Neural progenitor cell (in vitro differentiated cells): ENCODE measurements at regions not wholly inside any gene's neighbourhood (a gene's known extent, or its start where the extent isn't known, plus 50 kb on each side); places are given as distances from the start of the nearest gene placed in this dataset.

ENCODE experiments used
- DNase-seq: peaks from one replicate; pipeline ENCODE4 v3.0.0-alpha.2; 2016; ENCODE audit warnings: low spot score
- H2AFZ ChIP-seq: fragments of 200-600 bp; sonication (generic); replicated peaks from 2 replicates; pipeline ENCODE4 v1.6.1; 2016; ENCODE audit warnings: antibody characterized with exemption
- H3F3A ChIP-seq: fragments of 200-600 bp; sonication (generic); 2 replicates; pipeline ENCODE4 v1.6.1; 2016; ENCODE audit warnings: antibody characterized with exemption, low read depth
- H3K27ac ChIP-seq: fragments of 200-600 bp; sonication (generic); 2 replicates; pipeline ENCODE4 v1.5.1; 2016; ENCODE audit warnings: mild to moderate bottlenecking
- H3K27me3 ChIP-seq: fragments of 200-600 bp; sonication (generic); 2 replicates; pipeline ENCODE4 v1.6.1; 2016; ENCODE audit warnings: mild to moderate bottlenecking, moderate library complexity
- H3K36me3 ChIP-seq: fragments of 200-600 bp; sonication (generic); 2 replicates; pipeline ENCODE4 v1.5.1; 2016
- H3K4me1 ChIP-seq: fragments of 200-600 bp; sonication (generic); 2 replicates; pipeline ENCODE4 v1.6.1; 2016; ENCODE audit warnings: mixed run types
- H3K4me2 ChIP-seq: fragments of 200-600 bp; sonication (generic); 2 replicates; pipeline ENCODE4 v1.6.1; 2016
- H3K4me3 ChIP-seq: fragments of 200-600 bp; sonication (generic); 2 replicates; pipeline ENCODE4 v1.5.1; 2016
- H3K79me2 ChIP-seq: fragments of 200-600 bp; sonication (generic); 2 replicates; pipeline ENCODE4 v1.6.1; 2016; ENCODE audit warnings: low read depth
- H3K9ac ChIP-seq: fragments of 200-600 bp; sonication (generic); 2 replicates; pipeline ENCODE4 v1.6.1; 2016
- H3K9me3 ChIP-seq: fragments of 200-600 bp; sonication (generic); 2 replicates; pipeline ENCODE4 v1.5.1; 2016; ENCODE audit warnings: low read depth
- H4K20me1 ChIP-seq: fragments of 200-600 bp; sonication (generic); 2 replicates; pipeline ENCODE4 v1.6.1; 2016; ENCODE audit warnings: low read depth
- H3K27ac Mint-ChIP-seq: 3 replicates; pipeline ENCODE4 v1.8.0; 2021; ENCODE audit warnings: mixed read lengths
- H3K27me3 Mint-ChIP-seq: 2 replicates; pipeline ENCODE4 v1.8.0; 2022; ENCODE audit warnings: low read depth, mild to moderate bottlenecking, inconsistent platforms, moderate library complexity, mixed read lengths; ENCODE audit not compliant: insufficient read depth
- H3K36me3 Mint-ChIP-seq: 3 replicates; pipeline ENCODE4 v1.8.0; 2021; ENCODE audit warnings: mixed read lengths
- H3K4me1 Mint-ChIP-seq: 3 replicates; pipeline ENCODE4 v1.8.0; 2021; ENCODE audit warnings: mixed read lengths
- H3K4me3 Mint-ChIP-seq: 3 replicates; pipeline ENCODE4 v1.8.0; 2021; ENCODE audit warnings: mild to moderate bottlenecking, moderate library complexity, mixed read lengths
- H3K9me3 Mint-ChIP-seq: 3 replicates; pipeline ENCODE4 v1.8.0; 2020; ENCODE audit warnings: mixed read lengths
- EZH2 ChIP-seq: fragments of 200-600 bp; sonication (generic); IDR thresholded peaks from 2 replicates; pipeline ENCODE4 v1.6.1; 2017; ENCODE audit warnings: antibody characterized with exemption, mild to moderate bottlenecking, moderate library complexity
- EZH2phosphoT487 ChIP-seq: fragments of 200-600 bp; sonication (generic); IDR thresholded peaks from 2 replicates; pipeline ENCODE4 v1.6.1; 2017; ENCODE audit warnings: antibody characterized with exemption
- TF ChIP-seq, protein P1 (sequence below): fragments of 200-600 bp; sonication (generic); IDR thresholded peaks from 2 replicates; pipeline ENCODE4 v1.5.1; 2017; ENCODE audit warnings: antibody characterized with exemption, mild to moderate bottlenecking

- Histone ChIP-seq H3K36me3 (no peaks in the 10 kb centered on the region), H2AFZ (peak overlapping the region; percentile 91), H4K20me1 (peaks cover 35% of the 10 kb centered on the region), H3K27ac (no peak overlapping the region), H3K4me2 (peak overlapping the region; percentile 91), H3K4me1 (peaks cover 12% of the 10 kb centered on the region), H3F3A (no peaks in the 10 kb centered on the region), H3K9me3 (no peaks in the 10 kb centered on the region), H3K79me2 (peaks cover 43% of the 10 kb centered on the region), H3K4me3 (peak overlapping the region; percentile 88), H3K27me3 (peaks cover 10% of the 10 kb centered on the region), H3K9ac (no peak overlapping the region)
- no peaks in the 10 kb centered on the region for H3K9me3 Mint-ChIP-seq
- H3K36me3 Mint-ChIP-seq, result no peaks in the 10 kb centered on the region
- peaks cover 8% of the 10 kb centered on the region for H3K27me3 Mint-ChIP-seq
- peak overlapping the region; percentile 97 for H3K27ac Mint-ChIP-seq
- TF ChIP-seq EZH2 (no peak), EZH2phosphoT487 (no peak)
- TF ChIP-seq, protein P1, sequence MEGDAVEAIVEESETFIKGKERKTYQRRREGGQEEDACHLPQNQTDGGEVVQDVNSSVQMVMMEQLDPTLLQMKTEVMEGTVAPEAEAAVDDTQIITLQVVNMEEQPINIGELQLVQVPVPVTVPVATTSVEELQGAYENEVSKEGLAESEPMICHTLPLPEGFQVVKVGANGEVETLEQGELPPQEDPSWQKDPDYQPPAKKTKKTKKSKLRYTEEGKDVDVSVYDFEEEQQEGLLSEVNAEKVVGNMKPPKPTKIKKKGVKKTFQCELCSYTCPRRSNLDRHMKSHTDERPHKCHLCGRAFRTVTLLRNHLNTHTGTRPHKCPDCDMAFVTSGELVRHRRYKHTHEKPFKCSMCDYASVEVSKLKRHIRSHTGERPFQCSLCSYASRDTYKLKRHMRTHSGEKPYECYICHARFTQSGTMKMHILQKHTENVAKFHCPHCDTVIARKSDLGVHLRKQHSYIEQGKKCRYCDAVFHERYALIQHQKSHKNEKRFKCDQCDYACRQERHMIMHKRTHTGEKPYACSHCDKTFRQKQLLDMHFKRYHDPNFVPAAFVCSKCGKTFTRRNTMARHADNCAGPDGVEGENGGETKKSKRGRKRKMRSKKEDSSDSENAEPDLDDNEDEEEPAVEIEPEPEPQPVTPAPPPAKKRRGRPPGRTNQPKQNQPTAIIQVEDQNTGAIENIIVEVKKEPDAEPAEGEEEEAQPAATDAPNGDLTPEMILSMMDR, result no peak
- H3K4me3 Mint-ChIP-seq, result peak overlapping the region; percentile 97
- peaks cover 35% of the 10 kb centered on the region for H3K4me1 Mint-ChIP-seq
- peak; percentile 94 for DNase-seq
Observed at GRCh38 chr2:134119713-134120405, 134.0 kb upstream of the MGAT5 start.

DNA sequence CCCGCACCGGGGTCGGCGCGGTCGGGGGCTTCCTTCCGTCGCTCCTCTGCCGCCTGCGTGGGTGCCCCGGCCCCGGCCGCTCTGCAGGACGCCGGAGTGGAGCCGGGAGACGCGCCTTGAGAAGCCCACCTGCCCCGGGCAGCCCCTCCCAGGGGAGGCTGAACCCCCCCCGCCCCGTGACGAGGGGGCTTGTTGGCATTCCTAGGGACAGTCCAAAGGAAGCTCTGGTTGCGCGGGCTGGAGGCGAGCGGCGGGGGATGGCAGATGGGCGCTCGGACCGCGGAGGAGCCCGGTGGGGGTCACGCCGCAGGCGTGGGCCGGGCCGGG is 133.5 kb upstream of the MGAT5 start:
- H3K4me3 Mint-ChIP-seq, result peak overlapping the region; percentile 72
- TF ChIP-seq, protein P1, result no peak
- TF ChIP-seq EZH2 (no peak), EZH2phosphoT487 (no peak)
- Histone ChIP-seq H3K79me2 (peaks cover 48% of the 10 kb centered on the region), H3K36me3 (no peaks in the 10 kb centered on the region), H3K4me3 (peak overlapping the region; percentile 88), H3K27me3 (peaks cover 10% of the 10 kb centered on the region), H3K9me3 (no peaks in the 10 kb centered on the region), H4K20me1 (peaks cover 40% of the 10 kb centered on the region), H3K4me1 (peaks cover 12% of the 10 kb centered on the region), H3K9ac (peak overlapping the region; percentile 51), H2AFZ (peak overlapping the region; percentile 91), H3K27ac (no peak overlapping the region), H3F3A (no peaks in the 10 kb centered on the region), H3K4me2 (peak overlapping the region; percentile 91)
- H3K27ac Mint-ChIP-seq, result no peak overlapping the region
- H3K27me3 Mint-ChIP-seq, result peaks cover 8% of the 10 kb centered on the region
- peak; percentile 65 for DNase-seq
- H3K36me3 Mint-ChIP-seq, result no peaks in the 10 kb centered on the region
- H3K4me1 Mint-ChIP-seq, result peaks cover 35% of the 10 kb centered on the region
- no peaks in the 10 kb centered on the region for H3K9me3 Mint-ChIP-seq

DNA sequence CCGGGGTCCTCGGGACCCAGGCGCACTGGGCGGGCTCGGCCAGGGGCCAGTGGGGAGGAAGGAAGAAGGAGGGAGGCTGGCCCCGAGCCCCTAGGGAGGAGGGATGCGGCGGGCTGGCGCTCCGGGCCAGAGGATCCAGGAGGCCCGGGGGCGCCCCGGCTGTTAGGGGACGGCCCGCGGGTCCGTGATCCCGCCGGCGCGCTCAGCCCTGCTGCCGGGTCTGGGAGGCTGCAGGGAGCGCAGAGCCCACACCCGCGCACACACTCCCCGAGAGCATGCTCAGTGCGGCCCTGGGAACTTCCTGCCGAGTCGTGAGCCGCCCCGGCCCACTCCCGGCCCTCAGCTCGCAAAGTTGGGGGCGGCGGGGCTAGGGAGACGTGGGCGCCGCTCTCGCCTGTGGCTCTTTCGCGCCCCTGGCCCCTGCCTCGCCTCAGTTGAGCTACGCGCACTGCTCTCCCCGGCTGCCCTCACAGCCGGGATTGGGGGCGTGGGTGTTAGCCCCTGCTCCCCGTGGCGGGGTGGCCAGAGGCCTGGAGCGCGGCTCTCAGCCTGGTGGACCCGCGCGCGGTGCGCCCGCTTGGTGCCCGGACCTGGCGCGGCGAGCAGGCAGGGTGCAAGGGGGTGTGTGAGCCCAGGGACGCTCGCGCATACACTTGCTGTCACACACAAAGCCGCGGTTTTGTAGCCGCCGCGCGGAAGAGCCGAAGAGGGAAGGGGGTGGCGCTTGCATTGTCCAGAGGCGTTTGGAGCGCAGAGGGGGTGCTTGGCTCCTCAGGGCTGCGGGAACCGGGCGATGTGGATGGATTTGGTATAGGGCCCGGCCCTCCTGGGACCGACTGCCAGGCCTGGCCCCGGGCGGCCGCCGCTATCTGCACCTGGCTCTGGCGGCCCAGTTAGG is 132.9 kb upstream of the MGAT5 start:
- Histone ChIP-seq H2AFZ (peak overlapping the region; percentile 91), H3K27me3 (peaks cover 10% of the 10 kb centered on the region), H3K9me3 (no peaks in the 10 kb centered on the region), H3K4me3 (peak overlapping the region; percentile 88), H4K20me1 (peaks cover 46% of the 10 kb centered on the region), H3K36me3 (no peaks in the 10 kb centered on the region), H3K27ac (no peak overlapping the region), H3K9ac (peak overlapping the region; percentile 51), H3K4me1 (peaks cover 12% of the 10 kb centered on the region), H3K4me2 (peak overlapping the region; percentile 91), H3F3A (no peaks in the 10 kb centered on the region), H3K79me2 (peaks cover 54% of the 10 kb centered on the region)
- H3K36me3 Mint-ChIP-seq, result peaks cover 3% of the 10 kb centered on the region
- no peak for TF ChIP-seq EZH2phosphoT487
- TF ChIP-seq EZH2, result peak; percentile 22
- peaks cover 8% of the 10 kb centered on the region for H3K27me3 Mint-ChIP-seq
- peak; percentile 84 for DNase-seq
- H3K9me3 Mint-ChIP-seq, result no peaks in the 10 kb centered on the region
- H3K4me1 Mint-ChIP-seq, result peaks cover 35% of the 10 kb centered on the region
- H3K4me3 Mint-ChIP-seq, result peak overlapping the region; percentile 92
- H3K27ac Mint-ChIP-seq, result peak overlapping the region; percentile 53
